GM19438 (cell line): ENCODE measurements at regions not wholly inside any gene's neighbourhood (a gene's known extent, or its start where the extent isn't known, plus 50 kb on each side); places are given as distances from the start of the nearest gene placed in this dataset.
"Not testable (repeated sequence)": the region's sequence is repeated elsewhere in the genome, so short reads cannot be mapped to it uniquely, and the experiment has no call there.

Source experiments
- ATAC-seq: cut with Tn5 transposase; IDR thresholded peaks from one replicate; pipeline ENCODE4 v1.9.1; 2021; ENCODE audit warnings: low read depth; ENCODE audit not compliant: unreplicated experiment

DNA sequence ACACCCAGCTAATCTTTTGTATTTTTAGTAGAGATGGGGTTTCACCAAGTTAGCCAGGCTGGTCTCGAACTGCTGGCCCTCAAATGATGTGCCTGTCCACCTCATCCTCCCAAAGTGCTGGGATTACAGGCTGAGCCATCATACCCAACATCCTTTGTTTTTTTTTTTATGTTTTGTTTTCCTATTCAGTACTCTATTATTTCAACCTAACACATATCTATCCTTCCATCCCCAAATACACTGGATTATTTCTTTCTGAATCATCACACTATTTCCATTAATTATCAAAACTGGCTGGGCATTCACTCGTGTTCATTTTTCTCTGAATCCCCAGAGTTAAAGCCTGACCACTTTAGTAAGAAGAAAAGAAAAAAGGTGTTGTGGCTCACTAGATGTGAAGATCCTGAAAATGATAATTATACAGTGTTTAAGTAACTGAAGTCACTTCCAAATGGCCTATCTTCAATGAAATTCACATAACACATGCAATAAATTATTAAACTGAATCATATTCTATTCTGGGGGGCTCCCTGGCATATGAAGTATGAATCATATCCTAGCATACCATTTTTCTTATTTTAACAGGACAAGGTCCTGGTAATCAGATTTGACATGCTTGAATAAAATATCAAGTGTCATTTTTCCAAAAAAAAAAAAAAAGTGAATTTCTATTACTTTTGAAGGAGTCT is 1754.2 kb downstream of the BRINP3 start:
- ATAC-seq = no peak

DNA sequence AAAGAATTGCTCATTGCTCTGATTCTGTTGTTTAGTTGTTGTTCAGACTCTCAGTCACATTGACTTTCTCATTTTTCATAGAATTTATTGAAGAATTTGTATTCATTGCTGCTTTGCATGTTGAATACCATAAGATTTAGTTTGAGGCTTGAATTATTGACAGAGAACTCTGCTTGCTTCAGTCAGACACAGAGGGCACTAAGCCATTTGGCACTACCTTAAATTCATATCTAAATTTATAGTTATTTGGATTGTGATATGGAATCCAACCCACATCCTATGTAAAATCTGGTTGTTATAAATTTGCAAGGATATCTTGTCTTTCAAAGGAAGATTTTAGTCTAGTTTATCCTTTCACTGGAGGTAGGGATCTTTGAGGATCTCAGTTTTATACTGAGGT is 1748.6 kb downstream of the BRINP3 start:
- ATAC-seq = no peak

DNA sequence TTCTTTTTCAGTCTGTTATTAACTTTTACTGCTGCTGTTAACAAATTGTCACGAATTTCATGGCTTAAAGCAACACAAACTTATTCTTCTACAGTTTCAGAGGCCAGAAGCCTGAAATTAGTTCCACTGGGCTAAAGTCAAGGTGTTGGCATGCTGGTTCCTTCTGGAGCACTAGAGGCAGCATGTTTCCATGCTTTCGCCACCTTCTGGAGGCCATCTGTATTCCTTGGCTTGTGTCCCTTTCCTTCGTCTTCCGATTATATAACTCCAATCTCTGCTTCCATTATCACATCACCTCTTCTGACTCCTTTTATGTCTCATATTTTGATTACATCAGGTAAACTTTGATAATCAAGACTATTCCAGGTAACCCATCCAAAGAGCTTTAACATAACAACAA is 1742.1 kb downstream of the BRINP3 start:
- no peak for ATAC-seq

DNA sequence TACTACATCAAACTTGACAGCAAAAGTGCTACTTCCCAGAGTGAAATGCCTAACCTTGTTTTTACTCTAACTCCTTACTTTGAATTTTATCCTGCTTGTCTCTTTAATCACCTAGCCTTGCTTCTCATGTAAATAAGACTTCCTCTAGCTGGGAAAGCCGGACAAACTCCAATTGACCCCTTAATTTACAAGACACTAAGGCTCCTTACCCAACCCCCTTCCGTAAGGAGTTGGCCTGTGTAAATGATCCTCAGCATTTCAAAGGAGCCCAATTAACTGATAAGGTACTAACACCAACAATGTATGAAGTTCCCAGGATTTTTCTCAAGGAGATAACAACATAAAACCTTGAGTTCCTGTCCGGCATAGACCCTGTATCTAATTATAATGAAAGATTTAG is 1728.4 kb downstream of the BRINP3 start:
- not testable (repeated sequence) for ATAC-seq

DNA sequence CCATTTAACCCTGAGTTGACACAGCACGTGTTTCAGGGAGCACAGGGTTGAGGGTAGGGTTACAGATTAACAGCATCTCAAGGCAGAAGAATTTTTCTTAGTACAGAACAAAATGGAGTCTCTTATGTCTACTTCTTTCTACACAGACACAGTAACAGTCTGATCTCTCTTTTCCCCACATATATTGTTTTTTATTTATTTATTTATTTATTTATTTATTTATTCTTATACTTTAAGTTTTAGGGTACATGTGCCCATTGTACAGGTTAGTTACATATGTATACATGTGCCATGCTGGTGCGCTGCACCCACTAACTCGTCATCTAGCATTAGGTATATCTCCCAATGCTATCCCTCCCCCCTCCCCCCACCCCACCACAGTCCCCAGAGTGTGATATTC is 1725.6 kb downstream of the BRINP3 start:
- not testable (repeated sequence) for ATAC-seq

DNA sequence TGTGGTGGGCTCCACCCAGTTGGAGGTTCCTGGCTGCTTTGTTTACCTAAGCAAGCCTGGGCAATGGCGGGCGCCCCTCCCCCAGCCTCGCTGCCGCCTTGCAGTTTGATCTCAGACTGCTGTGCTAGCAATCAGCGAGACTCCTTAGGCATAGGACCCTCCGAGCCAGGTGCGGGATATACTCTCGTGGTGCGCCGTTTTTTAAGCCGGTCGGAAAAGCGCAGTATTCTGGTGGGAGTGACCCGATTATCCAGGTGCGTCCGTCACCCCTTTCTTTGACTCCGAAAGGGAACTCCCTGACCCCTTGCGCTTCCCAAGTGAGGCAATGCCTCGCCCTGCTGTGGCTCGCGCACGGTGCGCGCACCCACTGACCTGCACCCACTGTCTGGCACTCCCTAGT is 1719.9 kb downstream of the BRINP3 start:
- not testable (repeated sequence) for ATAC-seq

DNA sequence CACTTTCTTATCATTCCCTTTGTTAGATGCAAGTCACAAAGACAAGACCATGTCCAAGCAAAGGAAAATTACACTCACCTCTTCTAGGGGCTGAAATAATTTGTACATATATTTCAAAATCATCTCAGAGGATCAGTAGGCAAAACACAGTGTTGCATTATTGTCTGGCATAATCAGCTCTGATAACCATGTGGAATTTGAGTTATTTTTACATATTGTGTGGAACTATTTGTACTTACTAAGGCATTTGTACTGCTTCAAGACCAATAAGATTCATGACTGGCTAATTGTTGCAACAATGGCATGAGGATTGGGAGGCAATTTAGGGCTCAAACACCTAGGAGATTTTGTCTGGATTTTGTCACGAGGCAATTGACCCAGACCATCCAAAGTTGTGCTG is 1716.4 kb downstream of the BRINP3 start:
- no peak for ATAC-seq

DNA sequence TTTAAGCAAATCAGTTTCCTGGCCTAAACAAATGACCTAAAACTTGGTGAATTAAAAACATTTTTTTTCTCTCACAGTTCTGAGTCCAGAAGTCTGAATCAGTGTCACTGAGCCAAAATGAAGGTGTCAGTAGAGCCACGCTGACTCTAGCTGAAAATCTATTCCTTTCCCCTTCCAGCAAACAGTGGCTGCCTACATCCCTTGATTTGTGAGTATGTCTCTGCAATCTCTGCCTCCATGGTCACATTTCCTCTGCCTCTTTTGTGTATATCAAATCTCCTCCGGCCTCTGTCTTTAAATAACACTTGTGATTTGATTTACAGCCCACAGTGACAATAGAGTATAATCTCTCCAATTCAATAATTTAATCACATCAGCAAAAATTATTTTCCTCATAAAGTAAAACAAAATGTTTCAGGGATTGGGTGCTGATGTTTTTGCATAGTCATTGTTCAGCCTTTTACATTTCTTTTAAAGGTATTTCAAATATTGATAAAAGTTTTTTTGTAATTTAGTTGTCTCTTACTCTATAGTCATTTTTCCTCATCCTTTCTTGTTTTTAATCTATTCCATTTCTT is 1715.4 kb downstream of the BRINP3 start:
- ATAC-seq = no peak

DNA sequence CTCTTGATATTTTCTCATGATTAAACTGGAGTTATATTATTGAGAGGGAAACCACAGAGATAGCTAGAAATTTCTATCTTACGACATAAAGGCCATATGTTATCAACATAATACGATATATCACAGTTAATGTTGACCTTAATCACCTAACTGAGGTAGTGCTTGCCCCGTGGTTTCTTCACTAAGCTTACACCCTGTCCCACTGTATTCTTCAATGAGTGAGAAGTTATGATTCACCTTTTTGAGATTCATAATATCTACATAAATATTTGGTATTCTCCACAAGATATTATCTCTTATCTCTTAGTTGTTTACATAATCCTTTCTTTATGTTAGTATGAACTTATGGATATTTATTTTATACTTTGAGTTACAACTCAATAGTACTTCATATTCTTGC is 1714.1 kb downstream of the BRINP3 start:
- ATAC-seq = no peak

DNA sequence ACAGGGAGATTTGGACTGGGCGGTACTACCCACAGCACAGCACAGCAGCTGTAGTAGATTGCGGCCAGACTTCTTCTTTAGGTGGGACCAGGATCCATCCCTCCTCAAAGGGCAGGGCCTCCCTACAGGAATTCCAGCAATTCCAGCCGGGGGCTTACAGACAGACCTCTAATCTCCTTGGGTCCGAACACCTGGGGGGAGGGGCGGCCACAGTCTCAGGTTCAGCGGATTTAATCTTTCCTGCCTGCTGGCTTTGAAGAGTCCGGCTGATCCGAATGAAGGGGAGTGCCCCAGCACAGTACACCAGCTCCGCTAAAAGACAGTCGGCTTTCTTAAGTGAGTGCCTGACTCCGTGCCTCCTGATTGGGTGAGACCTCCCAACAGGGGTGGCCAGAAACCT is 1708.5 kb downstream of the BRINP3 start:
- no peak for ATAC-seq

DNA sequence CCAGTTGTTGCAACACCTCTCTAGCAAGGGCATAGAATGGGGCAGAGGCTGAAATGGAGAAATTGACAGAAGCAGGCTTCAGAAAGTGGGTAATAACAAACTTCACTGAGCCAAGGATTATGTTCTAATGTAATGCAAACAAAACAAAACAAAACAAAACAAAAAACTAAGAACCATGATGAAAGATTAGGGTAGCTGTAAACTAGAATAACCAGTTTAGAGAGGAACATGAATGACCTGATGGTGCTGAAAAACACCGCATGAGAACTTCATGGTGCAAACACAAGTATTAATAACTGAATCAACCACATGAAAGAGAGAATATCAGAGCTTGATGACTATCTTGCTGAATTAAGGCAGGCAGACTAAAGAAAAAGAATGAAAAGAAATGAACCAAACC is 1707.7 kb downstream of the BRINP3 start:
- no peak for ATAC-seq

DNA sequence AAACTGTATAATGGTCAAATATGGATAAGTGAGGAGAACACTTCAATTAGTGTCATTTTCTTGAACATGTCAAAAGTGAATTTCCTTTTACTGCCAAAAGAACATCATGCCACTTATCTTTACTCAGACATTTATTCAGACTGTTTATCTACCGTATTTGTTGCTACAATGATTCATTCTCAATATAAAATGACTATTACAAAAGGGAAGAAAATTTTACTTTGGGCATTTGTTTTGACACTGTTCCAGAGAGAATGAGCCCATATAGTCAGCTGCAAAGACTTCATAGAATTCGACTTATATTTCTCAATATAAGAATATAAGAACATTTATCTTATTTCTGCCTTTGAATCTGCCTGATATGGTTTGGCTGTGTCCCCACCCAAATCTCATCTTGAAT is 1699.1 kb downstream of the BRINP3 start:
- no peak for ATAC-seq

DNA sequence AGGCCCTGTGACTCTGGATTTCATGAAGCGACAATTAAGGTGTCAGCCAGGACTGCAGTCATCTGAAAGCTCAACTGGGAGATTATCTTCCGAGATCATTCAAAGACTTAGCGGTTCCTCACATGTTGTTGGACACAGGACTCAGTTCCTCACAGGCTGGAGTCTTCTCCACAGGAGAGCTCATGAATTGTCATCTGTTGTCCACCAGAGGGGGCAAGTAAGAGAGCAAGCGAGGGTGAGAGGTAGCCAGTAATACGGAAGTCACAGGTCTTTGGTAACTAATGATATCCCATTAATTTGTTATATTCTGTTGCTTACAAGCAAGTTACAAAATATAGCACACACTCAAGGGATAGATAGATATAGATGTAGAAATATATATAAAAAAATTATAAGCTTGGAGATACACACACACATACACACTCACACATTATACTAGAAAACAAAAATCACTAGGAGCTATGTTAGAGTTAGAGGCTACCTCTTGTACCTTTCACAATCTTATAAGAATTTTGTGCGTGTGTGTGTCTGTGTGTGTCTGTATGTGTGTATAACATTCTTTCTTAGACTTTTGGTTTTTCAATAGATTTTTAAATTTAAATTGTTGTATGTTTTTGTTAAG is 1695.3 kb downstream of the BRINP3 start:
- peak; percentile 89 for ATAC-seq

DNA sequence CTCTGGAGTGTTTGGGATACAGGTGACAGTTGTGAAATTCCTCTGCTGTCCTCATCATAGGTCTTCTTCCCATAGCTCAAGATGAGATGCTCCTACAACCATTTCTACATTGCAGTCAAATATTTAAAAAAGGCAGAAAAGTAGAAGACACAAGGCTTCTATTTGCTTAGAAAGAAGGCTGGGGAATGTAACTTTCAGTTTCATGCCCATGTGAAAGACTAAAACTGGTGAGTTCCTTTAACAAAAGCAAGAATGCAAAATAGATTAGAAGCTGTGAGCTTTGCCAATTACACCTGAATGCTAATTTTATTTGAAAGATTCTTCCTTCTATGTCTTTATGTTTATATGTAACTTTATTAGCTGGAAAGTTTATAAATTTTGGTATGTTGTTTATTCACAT is 1682.7 kb downstream of the BRINP3 start:
- ATAC-seq = no peak

DNA sequence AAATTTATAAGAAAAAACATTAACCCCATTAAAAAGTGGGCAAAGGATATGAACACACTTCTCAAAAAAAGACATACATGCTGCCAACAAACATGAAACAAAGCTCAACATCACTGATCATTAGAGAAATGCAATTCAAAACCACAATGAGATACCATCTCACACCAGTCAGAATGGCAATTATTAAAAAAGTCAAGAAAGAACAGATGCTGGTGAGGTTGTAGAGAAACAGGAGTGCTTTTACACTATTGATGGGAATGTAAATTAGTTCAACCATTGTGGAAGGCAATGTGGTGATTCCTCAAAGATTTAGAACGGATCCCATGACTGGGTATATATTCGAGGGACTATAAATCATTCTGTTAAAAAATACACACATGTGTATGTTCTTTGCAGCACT is 1665.5 kb downstream of the BRINP3 start:
- not testable (repeated sequence) for ATAC-seq

DNA sequence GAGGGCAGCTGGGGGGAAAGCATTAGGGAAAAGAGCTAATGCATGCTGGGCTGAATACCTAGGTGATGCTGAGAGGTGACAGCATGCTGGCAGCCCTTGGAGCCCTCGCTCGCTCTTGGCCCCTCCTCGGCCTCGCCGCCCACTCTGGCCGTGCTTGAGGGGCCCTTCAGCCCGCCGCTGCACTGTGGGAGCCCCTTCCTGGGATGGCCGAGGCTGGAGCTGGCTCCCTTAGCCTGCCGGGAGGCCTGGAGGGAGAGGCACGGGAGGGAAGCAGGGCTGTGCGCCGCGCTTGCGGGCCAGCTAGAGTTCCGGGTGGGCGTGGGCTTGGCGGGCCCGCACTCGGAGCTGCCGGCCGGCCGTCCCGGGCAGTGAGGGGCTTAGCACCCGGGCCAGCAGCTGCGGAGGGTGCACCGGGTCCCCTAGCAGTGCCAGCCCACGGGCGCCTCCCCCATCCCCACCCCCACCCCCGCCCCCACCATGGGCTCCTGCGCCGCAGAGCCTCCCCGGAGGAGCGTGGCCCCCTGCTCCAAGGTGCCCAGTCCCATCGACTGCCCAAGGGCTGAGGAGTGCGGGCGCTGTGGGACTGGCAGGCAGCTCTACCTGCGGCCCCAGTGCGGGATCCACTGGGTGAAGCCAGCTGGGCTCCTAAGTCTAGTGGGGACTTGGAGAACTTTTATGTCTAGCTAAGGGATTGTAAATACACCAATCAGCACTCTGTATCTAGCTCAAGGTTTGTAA is 1664.7 kb downstream of the BRINP3 start:
- not testable (repeated sequence) for ATAC-seq

DNA sequence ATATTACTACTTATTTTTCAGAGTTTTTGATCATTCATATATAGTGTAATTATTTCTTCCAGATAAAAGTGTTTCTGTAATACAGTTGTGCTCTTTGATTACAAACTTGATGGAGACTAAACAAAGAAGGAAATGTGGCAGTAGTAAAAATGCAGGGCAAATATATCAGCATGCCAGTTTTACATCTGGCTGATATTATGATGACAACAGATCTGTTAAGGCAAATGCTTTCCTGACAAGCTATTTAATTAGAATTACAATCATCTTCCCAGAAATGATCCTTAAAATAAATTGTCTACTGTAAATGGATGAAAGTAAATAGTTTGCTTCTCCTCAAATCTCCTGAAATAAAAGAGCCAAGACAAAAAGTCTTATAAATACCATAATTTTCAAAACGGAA is 1659.8 kb downstream of the BRINP3 start:
- ATAC-seq = no peak

DNA sequence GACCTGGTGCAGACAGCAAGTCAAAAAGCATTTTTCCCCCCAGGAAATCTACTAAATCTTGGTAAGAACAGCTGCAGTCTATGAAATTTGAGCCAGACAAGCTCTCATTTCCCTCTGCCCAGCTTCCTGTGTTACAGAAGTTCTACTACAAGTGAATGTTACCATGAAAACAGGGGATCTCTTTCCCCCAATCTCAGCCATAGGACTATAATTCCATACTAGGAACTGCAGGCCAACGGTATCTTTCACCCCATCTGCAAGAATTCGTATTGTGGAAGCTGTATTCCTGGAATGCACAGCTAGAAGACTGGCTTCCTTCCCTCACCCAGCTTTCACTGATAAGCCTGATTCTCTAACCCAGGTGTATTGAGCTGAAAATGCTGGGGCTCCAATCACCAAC is 1655.4 kb downstream of the BRINP3 start:
- no peak for ATAC-seq

DNA sequence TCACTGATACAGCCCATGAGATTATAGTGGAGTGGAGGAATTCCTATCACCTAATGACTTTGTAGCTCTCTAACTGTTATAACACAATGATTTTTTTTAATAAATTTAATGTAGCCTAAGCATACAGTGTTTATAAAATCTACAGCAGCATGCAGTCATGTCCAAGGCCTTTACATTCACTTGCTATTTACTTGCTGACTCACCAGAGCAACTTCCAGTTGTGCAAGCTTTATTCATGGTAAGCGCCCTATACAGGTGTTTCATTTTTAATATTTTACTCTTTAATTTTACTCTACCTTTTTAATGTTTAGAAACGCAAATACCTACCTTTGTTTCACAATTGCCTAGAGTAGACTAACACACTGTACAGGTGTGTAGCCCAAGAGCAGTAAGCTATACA is 1652.2 kb downstream of the BRINP3 start:
- no peak for ATAC-seq

DNA sequence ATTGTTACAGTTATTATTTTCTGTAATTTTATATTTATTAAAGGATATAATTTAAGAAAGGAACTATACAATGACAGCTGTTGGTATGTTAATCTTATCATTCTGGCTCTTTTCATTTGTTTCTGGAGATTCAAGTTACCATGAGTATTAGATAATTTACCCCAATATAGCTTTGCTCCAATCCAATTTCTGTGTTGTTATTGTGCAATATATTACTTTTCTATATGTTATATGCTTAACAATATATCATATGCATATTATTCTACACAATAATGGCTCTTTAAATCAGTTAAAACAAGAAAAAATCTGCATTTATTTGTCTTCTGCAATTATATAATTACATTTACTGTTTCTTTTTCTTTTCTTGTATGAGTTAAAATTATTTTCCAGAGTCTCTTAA is 1650.9 kb downstream of the BRINP3 start:
- ATAC-seq = no peak

DNA sequence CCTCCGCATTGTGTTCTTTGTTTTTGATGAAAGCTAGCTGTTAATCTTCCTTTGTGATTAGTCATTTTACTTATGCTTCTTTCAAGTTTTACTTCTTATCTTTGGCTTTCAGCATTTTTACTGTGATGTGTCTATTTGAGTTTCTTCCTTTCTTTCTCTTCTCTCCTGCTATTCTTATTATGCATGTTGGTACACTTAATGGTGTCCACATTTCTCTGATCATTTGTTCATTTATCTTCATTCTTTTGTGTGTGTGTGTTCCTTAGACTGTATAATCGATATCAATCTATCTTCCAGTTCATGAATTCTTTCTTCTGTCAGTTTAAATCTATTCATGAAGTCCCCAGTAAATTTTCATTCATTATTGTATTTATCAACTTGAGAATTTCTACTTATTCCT is 1650.3 kb downstream of the BRINP3 start:
- ATAC-seq = no peak
